Choroid plexus epithelial cell (primary cell): ENCODE measurements at regions not wholly inside any gene's neighbourhood (a gene's known extent, or its start where the extent isn't known, plus 50 kb on each side); places are given as distances from the start of the nearest gene placed in this dataset.
"Not testable (repeated sequence)": the region's sequence is repeated elsewhere in the genome, so short reads cannot be mapped to it uniquely, and the experiment has no call there.

Experiments
- DNase-seq: peaks from one replicate; pipeline ENCODE4 v3.0.0-alpha.2; 2010; ENCODE audit warnings: low read depth
- H3K4me3 ChIP-seq: 2 replicates; pipeline ENCODE4 v1.5.1; 2011; ENCODE audit warnings: low read depth, mild to moderate bottlenecking, control low read depth, low read length, moderate library complexity
- TF ChIP-seq, protein P1 (sequence below): conservative IDR thresholded peaks from 2 replicates; pipeline ENCODE4 v1.5.1; 2011; ENCODE audit warnings: low read depth, mild to moderate bottlenecking, control low read depth, inconsistent platforms, low read length, moderate library complexity

DNA sequence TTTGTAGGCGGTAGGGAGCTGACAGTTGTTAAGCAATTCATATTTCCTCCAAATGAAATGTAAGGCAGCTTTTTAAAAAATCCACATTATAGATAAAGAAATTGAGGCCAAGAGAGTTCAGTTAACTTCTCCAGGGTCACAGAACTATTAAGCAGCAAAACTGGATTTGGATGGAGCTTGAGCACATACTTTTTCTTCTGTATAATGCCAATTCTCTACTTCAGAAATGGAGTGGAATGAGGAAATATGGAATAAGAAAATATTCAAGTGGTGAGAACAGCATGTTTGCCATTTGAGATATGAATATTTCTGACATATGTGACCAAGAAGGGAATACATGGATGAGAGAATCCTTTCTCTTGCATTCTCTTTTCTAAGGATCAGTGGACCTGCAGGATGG is 233.1 kb downstream of the FOXG1 start:
- TF ChIP-seq, protein P1, sequence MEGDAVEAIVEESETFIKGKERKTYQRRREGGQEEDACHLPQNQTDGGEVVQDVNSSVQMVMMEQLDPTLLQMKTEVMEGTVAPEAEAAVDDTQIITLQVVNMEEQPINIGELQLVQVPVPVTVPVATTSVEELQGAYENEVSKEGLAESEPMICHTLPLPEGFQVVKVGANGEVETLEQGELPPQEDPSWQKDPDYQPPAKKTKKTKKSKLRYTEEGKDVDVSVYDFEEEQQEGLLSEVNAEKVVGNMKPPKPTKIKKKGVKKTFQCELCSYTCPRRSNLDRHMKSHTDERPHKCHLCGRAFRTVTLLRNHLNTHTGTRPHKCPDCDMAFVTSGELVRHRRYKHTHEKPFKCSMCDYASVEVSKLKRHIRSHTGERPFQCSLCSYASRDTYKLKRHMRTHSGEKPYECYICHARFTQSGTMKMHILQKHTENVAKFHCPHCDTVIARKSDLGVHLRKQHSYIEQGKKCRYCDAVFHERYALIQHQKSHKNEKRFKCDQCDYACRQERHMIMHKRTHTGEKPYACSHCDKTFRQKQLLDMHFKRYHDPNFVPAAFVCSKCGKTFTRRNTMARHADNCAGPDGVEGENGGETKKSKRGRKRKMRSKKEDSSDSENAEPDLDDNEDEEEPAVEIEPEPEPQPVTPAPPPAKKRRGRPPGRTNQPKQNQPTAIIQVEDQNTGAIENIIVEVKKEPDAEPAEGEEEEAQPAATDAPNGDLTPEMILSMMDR = no peak
- DNase-seq = no peak
- H3K4me3 ChIP-seq = no peak overlapping the region

DNA sequence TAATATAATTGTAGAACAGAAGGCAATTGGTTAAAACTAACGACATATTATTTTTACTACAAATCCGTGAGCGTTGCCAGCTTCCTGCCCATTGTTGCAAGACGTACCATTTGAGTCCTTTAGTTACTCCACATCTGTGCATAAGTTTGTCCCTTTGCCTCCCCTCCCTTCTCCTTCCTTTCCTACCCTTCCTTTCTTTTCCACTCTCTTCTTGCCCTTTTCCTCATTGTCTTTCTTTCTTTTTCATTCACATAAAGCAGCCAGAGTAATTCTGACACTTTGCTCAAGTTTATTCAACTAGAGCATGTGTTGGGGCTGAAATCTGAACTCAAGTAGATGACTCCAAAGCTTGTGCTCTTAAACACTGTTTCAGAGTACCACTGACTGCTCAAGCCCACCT is 239.1 kb downstream of the FOXG1 start:
- H3K4me3 ChIP-seq = no peak overlapping the region
- no peak for DNase-seq
- TF ChIP-seq, protein P1 = no peak

DNA sequence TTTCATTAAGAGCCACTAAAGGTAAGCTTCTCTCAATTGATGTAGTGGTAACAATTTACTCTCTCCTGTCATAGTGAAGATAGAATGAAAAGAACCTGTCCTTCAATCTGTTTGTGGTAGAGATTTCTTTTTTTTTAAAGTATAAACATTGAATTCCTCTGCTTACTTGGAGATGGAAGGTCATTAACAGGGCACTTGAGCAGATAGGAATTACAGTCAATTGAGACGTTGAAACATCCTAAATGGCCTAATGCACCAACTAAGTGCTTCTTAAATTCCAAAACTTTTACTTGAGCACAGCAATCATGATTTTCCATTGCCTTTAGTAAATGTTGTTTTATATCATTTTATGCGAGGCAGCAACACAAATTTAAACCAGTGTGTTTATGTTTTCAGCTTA is 241.4 kb downstream of the FOXG1 start:
- DNase-seq = no peak
- TF ChIP-seq, protein P1 = no peak
- H3K4me3 ChIP-seq = no peak overlapping the region

DNA sequence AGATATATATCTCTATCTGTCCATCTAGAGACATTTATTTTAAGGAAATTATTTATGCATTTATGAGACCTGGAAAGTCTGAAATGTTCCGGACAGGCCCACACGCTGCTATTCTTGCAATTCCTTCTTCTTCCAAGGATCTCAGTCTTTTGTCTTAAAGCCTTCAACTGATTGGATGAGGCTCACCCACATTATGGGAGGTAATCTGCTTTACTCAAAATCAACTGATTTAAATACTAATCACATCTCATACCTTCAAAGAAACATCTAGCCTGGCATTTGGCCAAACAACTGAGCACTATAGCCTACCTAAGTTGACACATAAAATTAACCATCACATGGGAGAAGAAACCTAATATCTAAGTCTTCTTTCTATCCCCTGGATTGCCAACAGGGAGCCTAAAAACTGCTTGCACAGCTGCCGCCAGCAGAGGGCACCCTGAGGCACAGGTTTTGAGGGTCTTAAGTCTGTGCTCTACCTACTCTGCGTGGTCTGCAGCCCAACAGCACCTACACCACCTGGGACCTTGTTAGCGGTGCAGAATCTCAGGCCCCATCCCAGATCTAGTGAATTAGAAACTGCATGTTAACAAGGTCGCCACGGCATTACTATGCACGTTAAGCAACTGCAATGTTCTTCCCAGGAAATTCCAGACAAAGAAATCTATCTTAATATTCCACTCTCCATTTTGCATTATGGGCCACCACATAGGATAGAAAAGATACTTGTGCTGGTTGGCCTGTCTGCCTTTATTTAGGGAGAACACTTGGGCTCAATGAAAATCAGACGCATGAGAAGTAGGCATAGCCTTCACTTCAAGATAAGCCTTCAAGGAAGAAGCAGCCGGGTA is 249.7 kb downstream of the FOXG1 start:
- H3K4me3 ChIP-seq = peak overlapping the region; percentile 12
- DNase-seq = peak; percentile 74
- TF ChIP-seq, protein P1 = peak; percentile 99

DNA sequence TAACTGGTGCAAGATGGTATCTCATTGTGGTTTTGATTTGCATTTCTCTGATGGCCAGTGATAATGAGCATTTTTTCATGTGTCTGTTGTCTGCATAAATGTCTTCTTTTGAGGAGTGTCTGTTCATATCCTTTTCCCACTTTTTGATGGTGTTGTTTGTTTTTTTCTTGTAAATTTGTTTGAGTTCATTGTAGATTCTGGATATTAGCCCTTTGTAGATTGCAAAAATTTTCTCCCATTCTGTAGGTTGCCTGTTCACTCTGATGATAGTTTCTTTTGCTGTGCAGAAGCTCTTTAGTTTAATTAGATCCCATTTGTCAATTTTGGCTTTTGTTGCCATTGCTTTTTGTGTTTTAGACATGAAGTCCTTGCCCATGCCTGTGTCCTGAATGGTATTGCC is 256.9 kb downstream of the FOXG1 start:
- not testable (repeated sequence) for H3K4me3 ChIP-seq

DNA sequence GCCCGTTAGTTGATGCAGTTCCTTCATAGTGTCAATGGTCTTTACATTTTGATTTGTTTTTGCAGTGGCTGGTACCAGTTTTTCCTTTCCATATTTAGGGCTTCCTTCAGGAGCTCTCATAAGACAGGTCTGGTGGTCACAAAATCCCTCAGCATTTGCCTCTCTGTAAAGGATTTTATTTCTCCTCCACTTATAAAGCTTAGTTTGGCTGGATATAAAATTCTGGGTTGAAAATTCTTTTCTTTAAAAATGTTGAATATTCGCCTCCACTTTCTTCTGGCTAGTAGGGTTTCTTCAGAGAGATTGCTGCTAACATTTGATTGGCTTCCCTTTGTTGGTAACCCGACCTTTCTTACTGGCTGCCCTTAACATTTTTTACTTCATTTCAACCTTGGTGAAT is 260.9 kb downstream of the FOXG1 start:
- H3K4me3 ChIP-seq, DNase-seq: not testable (repeated sequence)

More for the DNA sequence above, 256.9 kb downstream of the FOXG1 start:
- DNase-seq = not testable (repeated sequence)

DNA sequence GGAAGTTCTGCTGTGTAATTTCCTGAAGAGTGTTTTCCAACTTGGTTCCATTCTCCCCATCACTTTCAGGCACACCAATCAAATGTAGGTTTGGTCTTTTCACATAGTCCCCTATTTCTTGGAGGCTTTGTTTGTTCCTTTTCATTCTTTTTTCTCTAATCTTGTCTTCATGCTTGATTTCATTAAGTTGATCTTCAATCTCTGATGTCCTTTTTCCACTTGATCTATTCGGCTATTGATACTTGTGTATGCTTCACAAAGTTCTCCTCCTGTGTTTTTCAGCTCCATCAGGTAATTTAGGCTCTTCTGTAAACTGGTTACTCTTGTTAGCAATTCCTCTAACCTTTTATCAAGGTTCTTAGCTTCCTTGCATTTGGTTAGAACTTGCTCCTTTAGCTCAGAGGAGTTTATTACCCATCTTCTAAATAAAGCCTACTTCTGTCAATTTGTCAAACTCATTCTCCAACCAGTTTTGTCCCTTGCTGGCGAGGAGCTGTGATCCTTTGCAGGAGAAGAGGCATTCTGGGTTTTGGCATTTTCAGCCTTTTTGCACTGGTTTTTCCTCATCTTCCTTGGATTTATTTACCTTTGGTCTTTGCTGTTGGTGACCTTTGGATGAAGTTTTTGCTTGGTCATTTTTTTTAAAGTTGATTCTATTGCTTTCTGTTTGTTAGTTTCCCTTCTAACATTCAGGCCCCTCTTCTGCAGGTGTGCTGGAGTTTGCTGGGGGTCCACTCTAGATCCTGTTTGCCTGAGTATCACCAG is 261.5 kb downstream of the FOXG1 start:
- H3K4me3 ChIP-seq, DNase-seq: not testable (repeated sequence)

DNA sequence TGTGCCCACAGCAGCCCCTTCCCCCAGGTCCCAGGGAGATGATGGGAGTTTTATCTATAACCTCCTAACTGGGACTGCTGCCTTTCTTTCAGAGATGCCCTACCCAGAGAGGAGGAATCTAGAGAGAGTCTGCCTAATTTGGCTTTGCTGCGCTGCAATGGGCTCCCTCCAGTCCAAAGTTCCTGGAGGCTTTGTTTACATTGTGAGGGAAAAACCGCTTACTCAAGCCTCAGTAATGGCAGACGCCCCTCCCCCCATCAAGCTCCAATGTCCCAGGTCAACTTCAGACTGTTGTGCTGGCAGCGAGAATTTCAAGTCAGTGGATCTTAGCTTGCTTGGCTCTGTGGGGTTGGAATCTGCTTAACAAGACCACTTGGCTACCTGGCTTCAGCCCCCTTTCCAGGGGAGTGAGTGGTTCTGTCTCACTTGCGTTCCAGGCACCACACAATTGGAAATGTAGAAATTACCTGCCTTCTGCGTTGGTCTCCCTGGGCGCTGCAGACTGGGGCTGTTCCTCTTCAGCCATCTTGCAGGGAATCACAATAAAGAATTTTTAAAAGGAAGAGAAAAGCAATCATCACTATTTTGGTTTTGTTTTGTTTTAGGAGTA is 262.5 kb downstream of the FOXG1 start:
- peak; percentile 57 for DNase-seq
- no peak overlapping the region for H3K4me3 ChIP-seq
- TF ChIP-seq, protein P1 = no peak
